H4 (cell line): ENCODE measurements at regions not wholly inside any gene's neighbourhood (a gene's known extent, or its start where the extent isn't known, plus 50 kb on each side); places are given as distances from the start of the nearest gene placed in this dataset.
"Not testable (repeated sequence)": the region's sequence is repeated elsewhere in the genome, so short reads cannot be mapped to it uniquely, and the experiment has no call there.

ENCODE experiments used
- DNase-seq: peaks from one replicate; pipeline ENCODE4 v3.0.0-alpha.2; 2015; ENCODE audit warnings: low spot score

GRCh38 chr13:63551731-63552130 lies 2136.1 kb upstream of the PCDH20 start:
- no peak for DNase-seq

GRCh38 chr13:63546524-63546923 lies 2130.9 kb upstream of the PCDH20 start:
- no peak for DNase-seq

GRCh38 chr13:63542770-63543169 lies 2127.1 kb upstream of the PCDH20 start:
- DNase-seq: no peak

- no peak for DNase-seq
Measured at GRCh38 chr13:63541336-63541735, 2125.7 kb upstream of the PCDH20 start.

GRCh38 chr13:63540061-63540460 lies 2124.4 kb upstream of the PCDH20 start:
- DNase-seq: no peak

GRCh38 chr13:63517371-63517770 lies 2101.7 kb upstream of the PCDH20 start:
- DNase-seq: peak; percentile 90

GRCh38 chr13:63516124-63516523 lies 2100.5 kb upstream of the PCDH20 start:
- peak; percentile 11 for DNase-seq

- no peak for DNase-seq
Measured at GRCh38 chr13:63514886-63515285, 2099.2 kb upstream of the PCDH20 start.

- DNase-seq: no peak
Measured at GRCh38 chr13:63512095-63512494, 2096.4 kb upstream of the PCDH20 start.

- no peak for DNase-seq
Measured at GRCh38 chr13:63501702-63502101, 2086.1 kb upstream of the PCDH20 start.

- DNase-seq: no peak
Measured at GRCh38 chr13:63497601-63498000, 2082.0 kb upstream of the PCDH20 start.

GRCh38 chr13:63492604-63493003 lies 2077.0 kb upstream of the PCDH20 start:
- no peak for DNase-seq

- no peak for DNase-seq
Measured at GRCh38 chr13:63490149-63490548, 2074.5 kb upstream of the PCDH20 start.

GRCh38 chr13:63481334-63481733 lies 2065.7 kb upstream of the PCDH20 start:
- DNase-seq: peak; percentile 35

- DNase-seq: no peak
Measured at GRCh38 chr13:63472711-63473110, 2057.1 kb upstream of the PCDH20 start.

- DNase-seq: no peak
Measured at GRCh38 chr13:63463782-63464610, 2048.3 kb upstream of the PCDH20 start.

GRCh38 chr13:63460462-63461090 lies 2044.9 kb upstream of the PCDH20 start:
- DNase-seq: no peak

- DNase-seq: no peak
Measured at GRCh38 chr13:63457186-63457585, 2041.5 kb upstream of the PCDH20 start.

- no peak for DNase-seq
Measured at GRCh38 chr13:63455938-63456337, 2040.3 kb upstream of the PCDH20 start.

GRCh38 chr13:63449550-63449949 lies 2033.9 kb upstream of the PCDH20 start:
- DNase-seq: no peak

- no peak for DNase-seq
Measured at GRCh38 chr13:63448692-63449091, 2033.0 kb upstream of the PCDH20 start.

- DNase-seq: no peak
Measured at GRCh38 chr13:63446329-63446728, 2030.7 kb upstream of the PCDH20 start.

GRCh38 chr13:63444225-63444624 lies 2028.6 kb upstream of the PCDH20 start:
- DNase-seq: not testable (repeated sequence)
